HCT116 (cell line): ENCODE measurements at regions not wholly inside any gene's neighbourhood (a gene's known extent, or its start where the extent isn't known, plus 50 kb on each side); places are given as distances from the start of the nearest gene placed in this dataset.

Experiments
- CBX3 ChIP-seq: IDR thresholded peaks from 2 replicates; pipeline ENCODE4 v1.6.1; 2012; ENCODE audit warnings: low read depth
- EZH2 ChIP-seq: fragments of 200-600 bp; sonication (generic); IDR thresholded peaks from 2 replicates; pipeline ENCODE4 v1.6.1; 2017; ENCODE audit warnings: antibody characterized with exemption, mixed run types
- JUND ChIP-seq: IDR thresholded peaks from 2 replicates; pipeline ENCODE4 v1.6.1; 2012
- POLR2A ChIP-seq: IDR thresholded peaks from 2 replicates; pipeline ENCODE4 v1.7.0; 2011; ENCODE audit warnings: borderline replicate concordance; ENCODE audit not compliant: insufficient read depth, insufficient read length; ENCODE audit errors: extremely low read depth
- RAD21 ChIP-seq: IDR thresholded peaks from 2 replicates; pipeline ENCODE4 v1.6.1; 2012; ENCODE audit warnings: low read depth, mild to moderate bottlenecking
- SIN3A ChIP-seq: IDR thresholded peaks from 2 replicates; pipeline ENCODE4 v1.6.1; 2012; ENCODE audit warnings: low read depth
- SP1 ChIP-seq: IDR thresholded peaks from 2 replicates; pipeline ENCODE4 v1.6.1; 2012; ENCODE audit warnings: low read depth
- SRF ChIP-seq: IDR thresholded peaks from 2 replicates; pipeline ENCODE4 v1.6.1; 2012; ENCODE audit warnings: low read depth
- TF ChIP-seq, protein P1 (sequence below), 3 experiments: fragments of 200-600 bp in 1 of 3; sonication (generic) in 1 of 3; IDR thresholded peaks in 2 of 3; conservative IDR thresholded peaks in 1 of 3; 2 replicates each; pipeline ENCODE4 v1.5.1; 2012 to 2017; ENCODE audit warnings: low read depth in 2 of 3, low read length in 2 of 3, antibody characterized with exemption in 1 of 3, borderline replicate concordance in 1 of 3, control low read depth in 1 of 3, mild to moderate bottlenecking in 1 of 3, mixed read lengths in 1 of 3, mixed run types in 1 of 3, moderate library complexity in 1 of 3; ENCODE audit not compliant: insufficient read depth in 1 of 3
- TF ChIP-seq, protein P2 (sequence below): IDR thresholded peaks from 2 replicates; pipeline ENCODE4 v1.6.1; 2012

DNA sequence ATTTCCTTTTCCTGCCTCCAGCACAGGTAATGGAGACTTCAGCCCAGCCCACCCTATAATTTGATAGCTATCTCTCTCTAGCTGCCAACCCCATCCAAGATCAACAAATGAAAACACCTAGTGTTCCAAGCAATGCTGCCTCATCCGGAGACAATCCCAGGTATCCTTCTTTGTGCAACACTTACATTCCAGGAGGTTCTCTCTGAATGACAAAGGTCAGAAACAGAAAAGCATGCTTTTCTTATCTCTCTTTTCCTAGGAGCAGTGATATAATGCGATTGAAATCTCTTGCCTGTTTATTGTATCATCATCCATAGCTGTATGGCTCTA is 699.3 kb downstream of the INHBA start:
- TF ChIP-seq SIN3A: no peak
- no peak for TF ChIP-seq POLR2A
- TF ChIP-seq SRF: no peak
- TF ChIP-seq, protein P1, sequence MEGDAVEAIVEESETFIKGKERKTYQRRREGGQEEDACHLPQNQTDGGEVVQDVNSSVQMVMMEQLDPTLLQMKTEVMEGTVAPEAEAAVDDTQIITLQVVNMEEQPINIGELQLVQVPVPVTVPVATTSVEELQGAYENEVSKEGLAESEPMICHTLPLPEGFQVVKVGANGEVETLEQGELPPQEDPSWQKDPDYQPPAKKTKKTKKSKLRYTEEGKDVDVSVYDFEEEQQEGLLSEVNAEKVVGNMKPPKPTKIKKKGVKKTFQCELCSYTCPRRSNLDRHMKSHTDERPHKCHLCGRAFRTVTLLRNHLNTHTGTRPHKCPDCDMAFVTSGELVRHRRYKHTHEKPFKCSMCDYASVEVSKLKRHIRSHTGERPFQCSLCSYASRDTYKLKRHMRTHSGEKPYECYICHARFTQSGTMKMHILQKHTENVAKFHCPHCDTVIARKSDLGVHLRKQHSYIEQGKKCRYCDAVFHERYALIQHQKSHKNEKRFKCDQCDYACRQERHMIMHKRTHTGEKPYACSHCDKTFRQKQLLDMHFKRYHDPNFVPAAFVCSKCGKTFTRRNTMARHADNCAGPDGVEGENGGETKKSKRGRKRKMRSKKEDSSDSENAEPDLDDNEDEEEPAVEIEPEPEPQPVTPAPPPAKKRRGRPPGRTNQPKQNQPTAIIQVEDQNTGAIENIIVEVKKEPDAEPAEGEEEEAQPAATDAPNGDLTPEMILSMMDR (IDR thresholded peaks at IDR 0.05 in 2 of 3, conservative IDR thresholded peaks at IDR 0.05 in 1 of 3; ENCODE audit: borderline replicate concordance in 1 of 3, insufficient read depth in 1 of 3, low read depth in 2 of 3, low read length in 2 of 3): no peak
- no peak for TF ChIP-seq RAD21
- TF ChIP-seq CBX3: no peak
- no peak for TF ChIP-seq JUND
- TF ChIP-seq, protein P2, sequence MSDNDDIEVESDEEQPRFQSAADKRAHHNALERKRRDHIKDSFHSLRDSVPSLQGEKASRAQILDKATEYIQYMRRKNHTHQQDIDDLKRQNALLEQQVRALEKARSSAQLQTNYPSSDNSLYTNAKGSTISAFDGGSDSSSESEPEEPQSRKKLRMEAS: no peak
- no peak for TF ChIP-seq EZH2
- TF ChIP-seq SP1: no peak
